ENCODE measurements at regions not wholly inside any gene's neighbourhood (a gene's known extent, or its start where the extent isn't known, plus 50 kb on each side); places are given as distances from the start of the nearest gene placed in this dataset.

DNA sequence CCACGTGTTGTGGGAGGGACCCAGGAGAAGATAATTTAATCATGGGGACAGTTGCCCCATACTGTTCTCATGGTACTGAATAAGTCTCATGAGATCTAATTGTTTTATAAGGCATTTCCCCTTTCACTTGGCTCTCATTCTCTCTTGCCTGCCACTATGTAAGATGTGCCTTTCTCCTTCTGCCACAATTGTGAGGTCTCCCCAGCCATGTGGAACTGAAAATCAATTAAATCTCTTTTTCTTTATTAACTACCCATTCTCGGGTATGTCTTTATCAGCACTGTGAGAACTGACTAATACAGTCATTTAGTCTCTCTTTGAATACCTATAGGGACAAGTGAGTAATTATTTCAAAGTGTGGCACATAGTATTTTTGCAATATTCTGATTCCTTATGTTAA lies 269.2 kb upstream of the SMARCA2 start:
- no peaks in the 10 kb centered on the region for H4K20me1 ChIP-seq (replicated peaks; ENCODE audit: control insufficient read depth, extremely low read depth, insufficient read depth, low read length)
- no peaks in the 10 kb centered on the region for H3K27me3 ChIP-seq (ENCODE audit: control insufficient read depth in 2 of 2, insufficient read depth in 2 of 2, low read length in 2 of 2)
- H3K9ac ChIP-seq (replicated peaks; ENCODE audit: extremely low read depth, insufficient read depth, low read length) = no peak overlapping the region
- no peaks in the 10 kb centered on the region for H3K36me3 ChIP-seq (ENCODE audit: control insufficient read depth in 2 of 2, extremely low read depth in 1 of 2, insufficient read depth in 2 of 2, low read length in 2 of 2)
- FAIRE-seq = no peak
- dilution Hi-C loops (cut with MboI; ENCODE audit: extremely low pct_ligation_motif_present, low sequenced_read_pairs) = no loop called here
- intact Hi-C loops (cut with micrococcal nuclease) = no loop called here
- no peaks in the 10 kb centered on the region for H3K4me1 ChIP-seq (ENCODE audit: control insufficient read depth, extremely low read depth, insufficient read depth, low read length)
- TF ChIP-seq FOS (IDR thresholded peaks at IDR 0.05; ENCODE audit: borderline replicate concordance, insufficient read depth, low read length) (no peak), GATA2 (IDR thresholded peaks at IDR 0.05; ENCODE audit: insufficient read depth, insufficient read length, low read depth, low read length) (no peak), MYC (IDR thresholded peaks at IDR 0.05; ENCODE audit: low read depth, low read length) (no peak), MAX (IDR thresholded peaks at IDR 0.05; ENCODE audit: insufficient read depth, insufficient read length) (no peak), EZH2 (IDR thresholded peaks at IDR 0.05; ENCODE audit: borderline replicate concordance, low read depth, low read length, severe bottlenecking) (no peak), POLR2A (IDR thresholded peaks at IDR 0.05; ENCODE audit: low read depth, low read length) (no peak), JUN (IDR thresholded peaks at IDR 0.05; ENCODE audit: borderline replicate concordance, insufficient read depth, insufficient read length, low read depth) (no peak), POLR2AphosphoS5 (IDR thresholded peaks at IDR 0.05; ENCODE audit: insufficient read depth, low read depth, low read length) (no peak)
- TF ChIP-seq, protein P1, sequence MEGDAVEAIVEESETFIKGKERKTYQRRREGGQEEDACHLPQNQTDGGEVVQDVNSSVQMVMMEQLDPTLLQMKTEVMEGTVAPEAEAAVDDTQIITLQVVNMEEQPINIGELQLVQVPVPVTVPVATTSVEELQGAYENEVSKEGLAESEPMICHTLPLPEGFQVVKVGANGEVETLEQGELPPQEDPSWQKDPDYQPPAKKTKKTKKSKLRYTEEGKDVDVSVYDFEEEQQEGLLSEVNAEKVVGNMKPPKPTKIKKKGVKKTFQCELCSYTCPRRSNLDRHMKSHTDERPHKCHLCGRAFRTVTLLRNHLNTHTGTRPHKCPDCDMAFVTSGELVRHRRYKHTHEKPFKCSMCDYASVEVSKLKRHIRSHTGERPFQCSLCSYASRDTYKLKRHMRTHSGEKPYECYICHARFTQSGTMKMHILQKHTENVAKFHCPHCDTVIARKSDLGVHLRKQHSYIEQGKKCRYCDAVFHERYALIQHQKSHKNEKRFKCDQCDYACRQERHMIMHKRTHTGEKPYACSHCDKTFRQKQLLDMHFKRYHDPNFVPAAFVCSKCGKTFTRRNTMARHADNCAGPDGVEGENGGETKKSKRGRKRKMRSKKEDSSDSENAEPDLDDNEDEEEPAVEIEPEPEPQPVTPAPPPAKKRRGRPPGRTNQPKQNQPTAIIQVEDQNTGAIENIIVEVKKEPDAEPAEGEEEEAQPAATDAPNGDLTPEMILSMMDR (IDR thresholded peaks at IDR 0.05; ENCODE audit: extremely low read depth in 1 of 2, insufficient read depth in 1 of 2, low read depth in 1 of 2, low read length in 2 of 2) = no peak
- H3K9me1 ChIP-seq (replicated peaks; ENCODE audit: control insufficient read depth, extremely low read depth, insufficient read depth, low read length) = no peaks in the 10 kb centered on the region
- no peak for DNase-seq (ENCODE audit: low read depth, low spot score)
- no peaks in the 10 kb centered on the region for H3K9me3 ChIP-seq (replicated peaks; ENCODE audit: control insufficient read depth, insufficient read depth, low read length)
- no TSS peak for BruUV-seq (replicated peaks)
- no peak overlapping the region for H3K4me2 ChIP-seq (ENCODE audit: insufficient read depth, low read length)
- CTCF ChIA-PET = no interaction called here
- no peaks in the 10 kb centered on the region for H3K79me2 ChIP-seq (ENCODE audit: control insufficient read depth, insufficient read depth, low read length)
- H3K4me3 ChIP-seq (replicated peaks in 1 of 3; ENCODE audit: insufficient read depth in 1 of 3, low read depth in 1 of 3, low read length in 3 of 3) = no peak overlapping the region
- POLR2A ChIA-PET = no interaction called here
- no peak overlapping the region for H3K27ac ChIP-seq (ENCODE audit: insufficient read depth, low read depth, low read length)
- no peak overlapping the region for H2AFZ ChIP-seq (ENCODE audit: low read depth, low read length)

Measured in endothelial cell of umbilical vein (primary cell).